ENCODE measurements at regions not wholly inside any gene's neighbourhood (a gene's known extent, or its start where the extent isn't known, plus 50 kb on each side); places are given as distances from the start of the nearest gene placed in this dataset.
"Not testable (repeated sequence)": the region's sequence is repeated elsewhere in the genome, so short reads cannot be mapped to it uniquely, and the experiment has no call there.

DNA sequence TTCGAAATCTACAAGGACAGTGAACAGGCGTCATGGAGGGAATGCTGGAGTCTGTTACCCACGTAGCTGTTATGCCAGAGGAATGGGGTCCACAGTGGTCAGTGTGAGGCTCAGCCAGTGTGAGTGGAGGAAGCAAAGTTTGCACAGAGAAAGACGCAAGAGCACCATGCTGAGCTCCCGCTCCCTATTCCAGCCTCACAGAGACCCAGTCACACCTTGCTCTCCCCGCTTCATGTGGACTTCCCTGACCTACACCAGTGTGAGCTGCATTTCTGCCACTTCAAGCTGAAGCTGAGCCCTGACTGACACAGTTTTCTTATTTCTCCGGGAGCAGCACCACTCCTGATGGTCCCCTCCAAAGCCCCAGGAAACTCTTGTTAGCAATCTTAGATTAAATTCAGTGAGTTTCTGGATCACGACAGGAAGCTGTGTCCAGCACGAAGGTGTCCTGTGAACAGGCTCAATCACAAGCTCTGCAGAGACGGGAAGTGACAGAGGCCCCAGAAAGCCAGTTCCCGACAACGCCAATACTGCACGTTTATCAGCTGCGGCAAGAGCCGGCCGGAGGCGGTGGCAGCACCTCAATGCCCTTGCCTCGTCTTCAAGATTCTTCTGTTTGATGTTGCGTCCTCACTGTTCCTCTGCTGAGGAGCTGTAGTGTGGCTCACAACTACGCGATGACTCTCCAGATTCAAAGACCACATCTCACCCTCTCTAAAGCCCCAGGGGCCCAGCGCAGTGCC is 356.7 kb downstream of the ADGRD1 start:
- H3K27me3 Mint-ChIP-seq = peaks cover 19% of the 10 kb centered on the region
- H3K4me3 Mint-ChIP-seq; H3K36me3 Mint-ChIP-seq; H3K9me3 Mint-ChIP-seq (ENCODE audit: low read depth); H3K27ac Mint-ChIP-seq; H3K4me1 Mint-ChIP-seq (ENCODE audit: low read depth): not testable (repeated sequence)

DNA sequence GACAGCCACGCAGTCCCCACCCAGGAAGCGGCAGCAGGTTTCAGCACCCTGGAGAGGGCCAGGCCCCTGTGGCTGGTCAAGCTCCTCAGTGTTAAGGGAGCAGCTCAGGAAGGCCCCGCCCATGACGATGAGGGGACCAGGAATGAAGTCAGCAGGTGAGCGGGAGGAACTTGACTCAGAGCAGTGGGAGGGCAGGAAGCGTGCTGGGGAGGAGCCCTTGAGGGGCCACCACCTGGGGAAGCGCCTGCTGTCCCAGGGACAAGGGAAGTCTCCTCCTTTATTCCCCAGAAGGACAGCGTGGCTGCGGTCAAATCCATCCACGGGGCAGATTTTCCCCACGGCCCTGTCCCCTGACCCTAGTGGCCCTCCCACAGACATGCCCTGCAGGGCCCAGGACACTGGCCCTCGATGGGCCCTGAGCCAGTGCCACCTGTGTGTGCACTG is 357.6 kb downstream of the ADGRD1 start:
- H3K9me3 Mint-ChIP-seq (ENCODE audit: low read depth); H3K36me3 Mint-ChIP-seq; H3K4me1 Mint-ChIP-seq (ENCODE audit: low read depth); H3K4me3 Mint-ChIP-seq; H3K27ac Mint-ChIP-seq: not testable (repeated sequence)
- peaks cover 20% of the 10 kb centered on the region for H3K27me3 Mint-ChIP-seq

DNA sequence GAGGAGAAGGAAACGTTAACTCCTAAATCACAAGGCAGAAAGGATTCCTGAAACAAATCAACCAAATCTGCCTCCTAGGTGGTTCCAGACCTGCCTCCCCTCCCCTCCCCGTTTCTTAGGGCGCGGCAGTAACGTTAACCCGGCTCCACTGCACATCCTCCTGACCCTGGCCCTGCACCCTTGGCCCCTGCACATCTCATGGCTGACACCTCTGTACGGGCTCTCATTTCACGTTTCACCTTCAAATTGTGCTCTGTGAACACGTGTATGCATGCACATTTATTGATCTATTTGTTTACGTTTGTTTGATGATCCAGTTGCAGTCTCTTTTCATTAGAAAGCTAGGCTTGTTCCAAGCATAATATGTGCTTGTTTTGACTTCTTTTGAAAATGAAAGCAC is 358.1 kb downstream of the ADGRD1 start:
- peaks cover 7% of the 10 kb centered on the region for H3K4me1 Mint-ChIP-seq (ENCODE audit: low read depth)
- no peaks in the 10 kb centered on the region for H3K9me3 Mint-ChIP-seq (ENCODE audit: low read depth)
- peak overlapping the region; percentile 2 for H3K4me3 Mint-ChIP-seq
- no peak overlapping the region for H3K27ac Mint-ChIP-seq
- H3K27me3 Mint-ChIP-seq = peaks cover 20% of the 10 kb centered on the region
- H3K36me3 Mint-ChIP-seq = no peaks in the 10 kb centered on the region

DNA sequence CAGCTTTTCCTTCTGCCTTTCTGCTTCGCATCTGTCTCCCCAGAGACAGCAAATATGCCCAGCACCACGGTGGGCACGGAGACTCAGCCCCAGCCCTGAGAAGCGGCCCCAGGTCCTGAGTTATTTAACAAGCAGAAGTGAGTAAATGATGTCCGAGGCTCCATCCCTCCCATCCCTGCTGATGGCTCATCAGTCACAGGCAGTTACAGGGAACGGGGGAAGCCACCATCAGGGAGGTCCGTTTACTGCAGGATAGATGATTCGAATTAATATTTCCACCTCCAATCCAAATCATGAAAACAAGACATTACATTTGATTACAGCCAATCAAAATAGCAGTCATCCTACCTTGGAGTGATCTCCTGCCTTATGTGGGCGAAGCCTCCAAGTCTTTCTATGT is 358.7 kb downstream of the ADGRD1 start:
- not testable (repeated sequence) for H3K36me3 Mint-ChIP-seq; H3K4me3 Mint-ChIP-seq; H3K4me1 Mint-ChIP-seq (ENCODE audit: low read depth); H3K27ac Mint-ChIP-seq; H3K9me3 Mint-ChIP-seq (ENCODE audit: low read depth)
- peaks cover 23% of the 10 kb centered on the region for H3K27me3 Mint-ChIP-seq

DNA sequence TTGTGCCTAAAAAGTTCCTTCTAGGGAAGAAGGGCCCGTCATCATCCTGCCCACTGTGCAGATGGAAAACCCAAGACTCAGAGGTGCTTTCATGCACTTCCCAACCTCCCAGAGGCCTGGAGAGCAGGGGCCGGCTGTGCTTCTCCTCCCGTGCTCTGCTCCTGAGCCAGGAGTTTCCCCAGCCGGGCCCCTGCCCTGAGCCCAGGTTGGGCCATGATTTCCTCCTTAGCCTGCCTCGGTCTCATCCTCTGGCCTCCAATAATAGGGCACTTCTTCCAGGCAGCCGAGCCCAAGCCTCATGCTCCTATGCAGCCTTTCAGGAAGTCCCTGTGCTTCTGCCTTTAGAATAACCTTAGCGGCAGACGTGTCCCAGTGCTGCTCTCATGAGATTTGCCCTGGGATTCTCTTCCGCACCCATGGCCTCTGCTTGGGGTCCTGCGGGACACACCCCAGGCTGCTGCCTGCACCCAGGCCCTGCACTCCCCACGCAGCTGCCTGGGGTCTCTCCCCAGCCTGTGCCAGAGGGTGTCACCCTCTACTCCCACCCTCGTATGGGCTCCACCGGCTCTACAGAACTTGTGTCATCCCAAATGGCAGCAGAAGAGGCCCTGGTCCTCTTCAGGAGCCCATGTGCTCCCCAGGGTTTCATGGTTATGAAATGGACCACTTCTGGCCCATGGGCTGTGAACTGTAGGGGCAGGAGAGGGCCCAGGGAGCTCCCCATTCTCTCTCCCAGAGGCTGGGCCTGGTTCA is 359.3 kb downstream of the ADGRD1 start:
- Mint-ChIP-seq H3K9me3 (ENCODE audit: low read depth) (no peaks in the 10 kb centered on the region), H3K4me3 (no peak overlapping the region), H3K36me3 (no peaks in the 10 kb centered on the region), H3K4me1 (ENCODE audit: low read depth) (peaks cover 7% of the 10 kb centered on the region), H3K27me3 (peaks cover 23% of the 10 kb centered on the region), H3K27ac (no peak overlapping the region)

DNA sequence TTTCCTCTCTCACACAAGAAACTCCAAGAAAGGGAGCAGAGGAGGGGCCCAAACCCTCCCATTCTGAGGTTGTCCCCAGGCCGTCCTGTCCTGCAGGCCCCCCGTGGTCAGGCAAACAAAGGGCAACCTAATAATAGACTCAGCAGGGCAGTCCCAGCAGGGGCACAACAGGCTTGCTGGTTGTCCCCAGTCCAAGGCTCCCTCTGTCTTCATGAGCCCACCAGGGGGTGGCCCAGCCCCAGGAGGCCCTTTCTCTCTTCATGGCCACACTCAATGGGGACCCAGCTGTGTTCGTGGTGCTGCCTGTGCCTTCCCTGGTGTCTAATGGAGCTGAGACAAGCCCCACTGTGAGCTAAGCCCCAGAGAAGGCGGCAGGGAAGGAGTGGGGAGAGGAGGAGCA is 359.9 kb downstream of the ADGRD1 start:
- Mint-ChIP-seq H3K4me1 (ENCODE audit: low read depth) (peaks cover 7% of the 10 kb centered on the region), H3K27ac (no peak overlapping the region), H3K27me3 (peaks cover 23% of the 10 kb centered on the region), H3K4me3 (no peak overlapping the region), H3K36me3 (no peaks in the 10 kb centered on the region), H3K9me3 (ENCODE audit: low read depth) (no peaks in the 10 kb centered on the region)

DNA sequence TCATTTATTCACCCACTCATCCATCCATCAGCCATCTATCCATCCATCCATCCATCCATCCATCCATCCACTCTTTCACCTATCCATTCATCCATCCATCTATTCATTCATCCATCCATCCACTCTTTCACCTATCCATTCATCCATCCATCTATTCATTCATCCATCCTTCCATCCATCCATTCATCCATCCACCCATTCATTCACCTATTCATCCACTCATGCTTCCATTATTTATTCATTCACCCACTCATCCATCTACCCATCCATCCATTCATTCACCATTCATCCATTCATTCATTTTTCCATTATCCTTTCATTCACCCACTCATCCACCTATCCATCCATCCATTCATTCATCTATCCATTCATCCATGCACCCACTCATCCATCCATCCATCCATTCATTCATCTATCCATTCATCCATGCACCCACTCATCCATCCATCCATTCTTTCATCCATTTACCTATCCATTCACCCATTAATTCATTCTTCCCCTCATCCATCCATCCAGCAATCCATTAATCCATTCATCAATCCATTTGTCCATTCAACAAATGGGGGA is 360.9 kb downstream of the ADGRD1 start:
- no peak overlapping the region for H3K4me3 Mint-ChIP-seq
- H3K9me3 Mint-ChIP-seq (ENCODE audit: low read depth) = peaks cover 1% of the 10 kb centered on the region
- no peaks in the 10 kb centered on the region for H3K36me3 Mint-ChIP-seq
- H3K27ac Mint-ChIP-seq = no peak overlapping the region
- H3K27me3 Mint-ChIP-seq = peaks cover 20% of the 10 kb centered on the region
- peaks cover 7% of the 10 kb centered on the region for H3K4me1 Mint-ChIP-seq (ENCODE audit: low read depth)

DNA sequence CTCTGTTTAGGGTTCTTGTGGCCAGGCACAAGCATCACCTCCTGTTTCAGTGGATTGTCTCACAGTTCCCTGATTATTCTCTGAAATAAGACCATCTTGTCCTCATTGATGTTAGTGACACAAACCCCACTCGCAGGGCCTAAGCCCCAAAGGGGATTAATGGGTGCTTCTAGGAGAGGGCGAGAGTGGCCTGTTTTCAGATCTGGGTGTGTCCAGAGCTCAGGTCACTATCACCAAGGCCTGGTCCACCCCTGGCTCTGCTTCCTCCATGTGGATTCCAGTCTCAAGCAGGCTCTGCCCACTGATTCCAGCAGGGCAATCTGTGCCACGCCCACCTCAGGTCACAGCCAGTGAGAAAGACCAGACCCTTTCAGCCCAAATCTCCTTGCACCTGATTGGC is 361.9 kb downstream of the ADGRD1 start:
- no peak overlapping the region for H3K27ac Mint-ChIP-seq
- peaks cover 17% of the 10 kb centered on the region for H3K27me3 Mint-ChIP-seq
- peaks cover 3% of the 10 kb centered on the region for H3K9me3 Mint-ChIP-seq (ENCODE audit: low read depth)
- peaks cover 7% of the 10 kb centered on the region for H3K4me1 Mint-ChIP-seq (ENCODE audit: low read depth)
- H3K36me3 Mint-ChIP-seq = no peaks in the 10 kb centered on the region
- H3K4me3 Mint-ChIP-seq = no peak overlapping the region

DNA sequence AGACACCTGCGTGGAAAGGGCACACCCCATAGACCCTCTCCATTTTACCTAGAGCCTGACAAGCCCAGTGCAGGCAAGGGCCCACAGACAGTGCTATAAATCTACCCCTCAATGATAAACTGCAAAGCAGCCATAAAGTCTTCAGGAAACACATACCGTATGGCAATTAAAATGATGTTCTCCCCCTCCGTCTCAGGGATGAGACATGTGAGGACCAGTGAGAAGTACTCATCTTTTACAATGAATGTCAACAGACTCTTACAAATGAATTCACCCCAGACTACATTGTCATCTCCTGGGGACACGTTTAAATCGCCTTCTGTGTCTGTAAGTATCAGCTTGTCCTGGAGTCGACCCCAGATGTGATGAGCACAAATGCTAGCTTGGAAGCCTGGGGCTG is 362.7 kb downstream of the ADGRD1 start:
- H3K27ac Mint-ChIP-seq = no peak overlapping the region
- H3K4me1 Mint-ChIP-seq (ENCODE audit: low read depth) = peaks cover 7% of the 10 kb centered on the region
- H3K4me3 Mint-ChIP-seq = no peak overlapping the region
- H3K27me3 Mint-ChIP-seq = peaks cover 17% of the 10 kb centered on the region
- H3K9me3 Mint-ChIP-seq (ENCODE audit: low read depth) = peaks cover 3% of the 10 kb centered on the region
- H3K36me3 Mint-ChIP-seq = no peaks in the 10 kb centered on the region

DNA sequence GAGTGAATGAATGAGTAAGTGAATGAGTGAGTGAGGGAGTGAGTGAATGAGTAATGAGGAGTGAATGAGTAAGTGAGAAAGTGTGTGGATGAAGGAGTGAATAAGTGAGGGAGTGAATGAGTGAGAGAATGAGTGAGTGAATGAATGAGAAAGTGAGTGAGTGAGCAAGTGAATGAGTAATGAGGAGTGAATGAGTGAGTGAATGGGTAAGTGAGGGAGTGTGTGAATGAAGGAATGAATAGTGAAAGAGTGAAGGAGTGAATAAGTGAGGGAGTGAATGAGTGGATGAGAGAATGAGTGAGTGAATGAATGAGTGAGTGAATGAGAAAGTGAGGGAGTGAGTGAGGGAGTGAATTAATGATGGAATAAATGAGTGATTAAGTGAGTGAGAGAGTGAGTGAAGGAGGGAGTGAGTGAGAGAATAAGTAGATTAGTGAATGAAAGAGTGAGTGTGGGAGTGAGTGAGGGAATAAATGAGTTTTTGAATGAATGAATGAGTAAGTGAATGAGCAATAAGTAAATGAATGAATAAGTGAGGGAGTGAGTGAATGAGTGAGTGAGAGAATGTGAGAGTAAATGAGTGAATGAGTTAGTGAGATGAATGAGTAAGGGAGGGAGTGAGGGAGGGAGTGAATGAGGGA is 364.5 kb downstream of the ADGRD1 start:
- no peaks in the 10 kb centered on the region for H3K36me3 Mint-ChIP-seq
- H3K4me1 Mint-ChIP-seq (ENCODE audit: low read depth) = no peaks in the 10 kb centered on the region
- H3K27me3 Mint-ChIP-seq = peaks cover 13% of the 10 kb centered on the region
- H3K27ac Mint-ChIP-seq = no peak overlapping the region
- H3K4me3 Mint-ChIP-seq = no peak overlapping the region
- peaks cover 3% of the 10 kb centered on the region for H3K9me3 Mint-ChIP-seq (ENCODE audit: low read depth)

DNA sequence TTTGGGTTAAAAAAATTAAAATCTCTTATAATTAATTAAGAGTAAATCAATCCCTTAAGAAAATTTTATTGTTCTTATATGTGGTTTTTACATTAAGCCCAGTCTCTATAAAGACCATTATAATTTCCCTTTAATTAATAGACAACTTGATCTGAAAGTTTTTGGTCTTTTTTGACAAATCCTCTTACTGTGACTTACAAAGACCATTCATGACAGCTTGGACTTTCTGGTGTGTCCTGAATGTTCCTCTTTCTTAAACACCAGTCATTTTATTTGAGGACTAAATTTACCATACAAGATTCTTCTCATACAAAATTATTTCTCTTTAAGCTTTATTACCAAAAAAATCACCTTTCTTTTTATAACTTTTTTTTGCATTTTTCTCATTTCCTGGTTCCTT is 368.3 kb downstream of the ADGRD1 start:
- peaks cover 3% of the 10 kb centered on the region for H3K9me3 Mint-ChIP-seq (ENCODE audit: low read depth)
- no peak overlapping the region for H3K27ac Mint-ChIP-seq
- H3K4me3 Mint-ChIP-seq = no peak overlapping the region
- H3K27me3 Mint-ChIP-seq = peaks cover 6% of the 10 kb centered on the region
- H3K4me1 Mint-ChIP-seq (ENCODE audit: low read depth) = no peaks in the 10 kb centered on the region
- H3K36me3 Mint-ChIP-seq = no peaks in the 10 kb centered on the region

DNA sequence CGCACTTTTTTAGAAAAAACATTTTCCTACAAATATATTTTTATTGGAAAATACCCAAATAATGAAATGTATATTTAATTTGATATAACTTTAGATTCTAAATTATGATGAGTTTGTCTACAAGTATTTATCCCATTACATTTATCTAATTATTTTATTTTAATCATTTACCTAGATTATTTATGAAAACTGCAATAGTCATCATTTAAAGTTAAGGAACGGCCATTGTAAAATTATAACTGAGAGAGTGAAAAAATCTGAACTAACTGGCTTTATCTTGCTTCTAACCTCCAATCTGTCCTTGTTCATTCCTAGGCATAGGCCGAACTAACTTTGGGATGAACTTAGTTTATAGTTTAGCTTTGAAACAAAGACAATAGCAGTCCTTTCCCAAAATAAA is 368.8 kb downstream of the ADGRD1 start:
- H3K27me3 Mint-ChIP-seq; H3K4me3 Mint-ChIP-seq; H3K36me3 Mint-ChIP-seq; H3K27ac Mint-ChIP-seq; H3K4me1 Mint-ChIP-seq (ENCODE audit: low read depth); H3K9me3 Mint-ChIP-seq (ENCODE audit: low read depth): not testable (repeated sequence)

DNA sequence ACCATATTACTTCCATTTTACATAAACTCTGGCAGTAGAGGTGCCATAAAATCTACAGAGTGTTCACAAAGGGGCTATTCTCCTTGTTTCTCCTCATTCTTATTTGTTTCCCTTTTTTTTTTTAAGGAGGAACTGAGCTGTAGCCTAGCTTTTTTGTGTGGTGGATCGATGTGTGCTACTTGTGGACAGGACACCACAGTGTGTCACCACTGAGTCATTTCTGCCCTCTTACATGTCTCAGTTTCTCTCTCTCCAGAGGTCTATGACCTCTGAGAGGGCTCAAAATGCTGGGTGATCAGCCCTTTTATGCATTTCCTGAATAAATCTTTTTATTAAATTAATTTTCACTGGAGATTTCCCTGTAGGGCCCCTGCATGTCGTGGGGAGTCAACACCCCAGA is 370.2 kb downstream of the ADGRD1 start:
- Mint-ChIP-seq H3K27me3 (peaks cover 7% of the 10 kb centered on the region), H3K9me3 (ENCODE audit: low read depth) (peaks cover 3% of the 10 kb centered on the region), H3K27ac (no peak overlapping the region), H3K36me3 (no peaks in the 10 kb centered on the region), H3K4me3 (no peak overlapping the region), H3K4me1 (ENCODE audit: low read depth) (no peaks in the 10 kb centered on the region)

DNA sequence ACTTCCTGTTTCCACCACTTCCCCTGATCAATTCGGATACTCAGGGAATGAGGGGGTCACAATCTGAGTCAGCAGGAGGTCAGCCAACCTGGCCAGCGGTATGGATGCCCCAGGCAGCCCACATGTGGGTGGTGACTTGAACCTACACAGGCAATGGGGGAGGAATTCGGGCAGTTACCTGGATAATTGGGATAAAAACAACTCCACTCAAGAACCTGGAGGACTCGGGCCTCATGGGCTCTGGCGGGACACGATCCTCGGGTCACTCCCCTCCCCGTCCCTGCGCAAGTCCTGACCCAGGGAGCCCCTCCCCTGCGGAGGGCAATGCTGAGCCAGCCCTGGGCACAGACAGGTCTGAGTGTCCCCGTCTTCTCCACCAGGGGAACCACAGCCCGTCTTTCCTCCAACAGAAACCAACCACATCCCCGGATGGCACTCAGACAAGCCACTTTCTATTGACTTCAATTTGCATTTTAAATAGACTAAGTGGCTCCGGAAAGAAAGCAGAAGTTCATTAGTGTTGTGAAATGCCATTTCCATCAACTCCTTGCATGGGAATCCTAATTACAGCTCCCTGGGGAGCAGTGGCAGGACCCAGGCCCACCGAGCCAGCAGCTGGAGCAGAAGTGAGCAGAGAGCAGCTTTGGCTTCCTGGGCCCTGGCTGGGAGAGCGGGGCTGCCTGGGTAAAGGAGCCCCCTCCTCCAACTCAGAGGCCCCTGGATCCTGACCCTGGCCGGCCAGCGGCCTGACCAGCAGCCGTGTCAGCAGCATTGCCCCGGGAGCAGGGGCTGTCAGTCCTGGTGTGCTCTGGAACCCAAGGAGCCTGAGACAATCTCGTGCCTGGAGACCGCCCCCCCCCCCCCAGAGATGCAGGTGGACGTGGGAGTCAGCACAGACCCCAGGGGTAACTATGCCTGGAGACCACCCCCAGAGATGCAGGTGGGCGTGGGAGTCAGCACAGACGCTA is 374.1 kb downstream of the ADGRD1 start:
- peaks cover 7% of the 10 kb centered on the region for H3K27me3 Mint-ChIP-seq
- no peaks in the 10 kb centered on the region for H3K4me1 Mint-ChIP-seq (ENCODE audit: low read depth)
- no peak overlapping the region for H3K4me3 Mint-ChIP-seq
- H3K9me3 Mint-ChIP-seq (ENCODE audit: low read depth) = no peaks in the 10 kb centered on the region
- no peaks in the 10 kb centered on the region for H3K36me3 Mint-ChIP-seq
- H3K27ac Mint-ChIP-seq = no peak overlapping the region

All from activated naive CD8-positive, alpha-beta T cell (primary cell).